Activated CD8-positive, alpha-beta memory T cell treated with anti-CD3 and anti-CD28 coated beads, Interleukin-2, amount 10 ng/mL, durations not matched to agents 7 days and 5 days (primary cell): ENCODE measurements at regions not wholly inside any gene's neighbourhood (a gene's known extent, or its start where the extent isn't known, plus 50 kb on each side); places are given as distances from the start of the nearest gene placed in this dataset.
"Not testable (repeated sequence)": the region's sequence is repeated elsewhere in the genome, so short reads cannot be mapped to it uniquely, and the experiment has no call there.

Source experiments
- ATAC-seq: fragments of 150-1000 bp; cut with Tn5 transposase; one replicate; pipeline ENCODE4 v1.10.0; 2021; ENCODE audit warnings: moderate library complexity
- CTCF ChIA-PET: fragments of 350-600 bp; sonication (Branson Sonifier 250); formaldehyde crosslinking; loops from one replicate; lab custom pipeline; 2021; ENCODE audit warnings: antibody characterized with exemption; lab: Charles Lee
- DNase-seq: peaks from one replicate; pipeline ENCODE4 v3.0.0-alpha.2; 2020
- H3K27ac Mint-ChIP-seq: one replicate; pipeline ENCODE4 v1.8.0; 2021; ENCODE audit warnings: mild to moderate bottlenecking, mixed read lengths
- H3K27me3 Mint-ChIP-seq: one replicate; pipeline ENCODE4 v1.8.0; 2021; ENCODE audit warnings: mixed read lengths
- H3K36me3 Mint-ChIP-seq: one replicate; pipeline ENCODE4 v1.8.0; 2021; ENCODE audit warnings: mild to moderate bottlenecking, mixed read lengths
- H3K4me1 Mint-ChIP-seq: one replicate; pipeline ENCODE4 v1.8.0; 2021; ENCODE audit warnings: mixed read lengths
- H3K4me3 Mint-ChIP-seq: one replicate; pipeline ENCODE4 v1.8.0; 2021; ENCODE audit warnings: mild to moderate bottlenecking, moderate library complexity, mixed read lengths
- H3K9me3 Mint-ChIP-seq: one replicate; pipeline ENCODE4 v1.8.0; 2022; ENCODE audit warnings: low read depth, mixed read lengths

DNA sequence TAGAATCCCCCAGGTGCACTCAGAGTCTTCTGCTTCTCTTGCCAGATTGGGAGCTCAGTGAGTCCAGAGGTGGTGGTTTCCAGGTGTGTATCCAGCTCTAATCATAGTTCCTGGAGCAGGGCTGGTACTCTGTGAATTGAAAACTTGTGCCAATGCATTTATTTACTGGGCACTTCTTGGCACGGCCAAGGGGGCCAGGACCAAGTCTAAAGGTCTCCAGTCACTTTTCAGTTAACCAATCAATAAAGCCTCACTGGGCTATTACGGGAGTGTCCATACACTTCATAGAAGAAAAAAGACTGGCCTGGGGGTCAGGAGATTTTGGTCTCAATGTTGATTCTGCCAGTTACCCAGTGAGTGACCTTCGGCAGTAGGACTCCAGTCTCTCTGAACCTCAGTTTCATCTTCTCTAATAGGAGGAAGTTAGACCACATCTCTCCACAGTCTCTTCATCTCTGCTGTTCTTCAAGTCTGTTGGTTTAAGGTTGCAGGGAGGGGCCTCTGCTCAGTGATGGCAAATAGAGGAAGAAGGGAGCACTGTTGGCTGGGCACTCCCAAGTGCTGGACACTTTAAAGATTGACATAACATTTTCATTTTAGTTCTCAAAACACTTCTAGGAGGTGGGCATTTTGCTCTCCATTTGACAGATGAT lies 188.5 kb upstream of the E2F8 start:
- CTCF ChIA-PET = no interaction called here
- H3K27me3 Mint-ChIP-seq = peaks cover 66% of the 10 kb centered on the region
- no peak overlapping the region for H3K27ac Mint-ChIP-seq
- ATAC-seq = no peak
- H3K4me1 Mint-ChIP-seq = no peaks in the 10 kb centered on the region
- no peak overlapping the region for H3K4me3 Mint-ChIP-seq
- no peaks in the 10 kb centered on the region for H3K36me3 Mint-ChIP-seq
- no peaks in the 10 kb centered on the region for H3K9me3 Mint-ChIP-seq
- DNase-seq = no peak

DNA sequence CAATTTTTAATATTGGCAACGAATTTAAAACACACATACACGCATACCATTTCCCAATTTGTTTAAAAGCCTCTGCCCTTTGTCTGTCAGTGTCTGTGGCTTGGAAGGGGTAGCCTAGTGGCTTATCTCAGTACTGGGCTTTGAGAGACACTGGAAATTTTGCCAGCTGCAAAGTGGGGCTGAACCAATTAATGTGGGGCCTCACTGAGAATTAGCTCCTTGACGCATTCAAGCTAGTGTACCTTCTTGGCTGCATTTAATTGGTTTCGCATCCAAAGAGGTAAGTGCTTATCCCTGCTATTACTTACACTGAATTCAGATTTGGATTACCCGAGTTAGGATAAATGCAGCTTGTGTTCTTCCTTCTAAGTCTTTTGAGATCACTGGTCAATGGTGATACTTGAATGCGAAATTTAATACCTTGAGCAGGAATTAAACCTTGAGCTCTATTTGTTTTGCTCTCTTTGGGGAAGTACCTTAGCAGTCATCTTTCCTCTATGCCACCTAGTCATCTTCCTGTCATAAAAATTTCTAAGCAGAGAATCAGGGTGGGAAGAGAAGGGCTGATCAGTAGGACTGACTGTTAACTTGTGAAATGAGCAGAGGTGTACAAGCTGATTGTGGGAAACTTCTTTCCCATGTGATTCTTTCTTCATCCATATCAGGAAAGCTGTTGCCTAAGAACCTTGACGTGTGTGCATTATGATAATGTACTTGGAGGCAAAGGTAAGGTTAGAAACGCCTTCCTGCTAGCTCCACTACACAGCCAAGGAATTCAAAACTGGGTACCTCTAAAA lies 187.7 kb upstream of the E2F8 start:
- no peaks in the 10 kb centered on the region for H3K9me3 Mint-ChIP-seq
- H3K4me1 Mint-ChIP-seq = no peaks in the 10 kb centered on the region
- CTCF ChIA-PET = no interaction called here
- ATAC-seq (no peak), DNase-seq (no peak)
- peaks cover 61% of the 10 kb centered on the region for H3K27me3 Mint-ChIP-seq
- no peak overlapping the region for H3K27ac Mint-ChIP-seq
- H3K4me3 Mint-ChIP-seq = no peak overlapping the region
- no peaks in the 10 kb centered on the region for H3K36me3 Mint-ChIP-seq

DNA sequence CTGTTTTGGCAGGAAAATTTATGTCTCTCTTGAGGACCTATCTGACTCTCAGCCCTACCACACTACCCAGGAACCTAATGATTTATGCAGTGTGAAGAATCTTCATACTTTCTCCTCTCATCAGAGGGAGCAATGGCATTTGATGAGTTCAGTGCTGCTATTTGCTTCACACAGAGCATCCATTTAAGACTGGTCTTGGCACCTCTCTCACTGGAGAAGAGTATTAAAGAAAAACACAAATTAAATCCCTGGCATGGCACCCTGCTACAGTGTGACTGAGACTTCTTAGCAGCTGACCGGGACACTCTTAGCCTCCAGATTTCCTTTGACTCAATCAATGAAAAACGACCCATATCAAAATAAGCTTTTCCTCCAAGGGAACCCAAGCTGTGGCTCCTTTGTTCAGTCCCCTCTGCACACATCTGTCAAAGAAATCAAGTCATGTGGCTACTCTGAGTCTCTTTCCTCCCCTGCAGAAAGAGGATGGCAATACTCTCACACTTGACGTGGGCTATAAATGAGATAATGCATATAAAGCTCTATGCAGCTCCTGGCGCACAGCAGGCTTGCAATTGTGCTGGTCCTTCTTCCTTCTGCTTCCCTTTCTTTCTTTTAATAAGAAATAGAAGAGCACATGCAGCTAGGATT lies 186.1 kb upstream of the E2F8 start:
- CTCF ChIA-PET = no interaction called here
- peaks cover 51% of the 10 kb centered on the region for H3K27me3 Mint-ChIP-seq
- DNase-seq = no peak
- H3K27ac Mint-ChIP-seq = no peak overlapping the region
- H3K4me1 Mint-ChIP-seq = no peaks in the 10 kb centered on the region
- no peak for ATAC-seq
- H3K36me3 Mint-ChIP-seq = no peaks in the 10 kb centered on the region
- H3K9me3 Mint-ChIP-seq = no peaks in the 10 kb centered on the region
- H3K4me3 Mint-ChIP-seq = no peak overlapping the region

DNA sequence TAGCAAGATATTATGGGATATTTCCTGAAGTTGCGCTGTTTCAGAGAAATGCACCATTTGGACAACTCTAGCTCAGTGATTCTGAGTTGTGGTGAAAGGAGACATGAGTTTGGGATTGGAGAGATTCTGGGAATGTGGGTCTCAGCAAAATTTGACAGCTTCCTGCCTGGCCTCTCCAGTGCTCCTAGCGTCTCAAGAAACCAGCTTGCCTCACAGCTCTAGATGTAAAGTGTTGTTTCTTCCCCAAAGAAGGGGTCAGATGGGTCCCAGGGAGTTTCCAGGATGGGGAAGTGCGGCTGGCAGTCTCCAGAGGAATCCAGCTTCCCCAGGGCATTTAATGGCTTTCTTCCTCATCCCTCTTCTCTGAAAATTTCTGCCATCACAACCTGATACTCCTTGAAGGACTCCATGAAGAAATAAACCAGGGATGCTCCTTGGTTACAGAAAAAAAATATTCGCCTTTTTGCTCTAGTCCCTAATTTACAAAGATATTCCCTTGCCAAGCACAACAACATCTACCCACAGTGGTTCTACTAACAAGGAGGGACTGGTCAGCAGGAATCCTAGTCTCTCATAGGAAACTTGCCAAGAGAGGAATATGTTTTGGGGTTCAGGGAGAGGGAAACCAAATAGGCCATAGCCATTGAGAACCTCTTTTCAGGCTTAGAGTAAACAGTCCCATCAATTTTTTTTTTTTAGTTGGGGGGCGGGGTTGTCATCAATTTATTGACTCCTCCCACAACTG lies 185.4 kb upstream of the E2F8 start:
- no peak for ATAC-seq
- CTCF ChIA-PET = no interaction called here
- peaks cover 46% of the 10 kb centered on the region for H3K27me3 Mint-ChIP-seq
- no peaks in the 10 kb centered on the region for H3K4me1 Mint-ChIP-seq
- DNase-seq = no peak
- H3K36me3 Mint-ChIP-seq = no peaks in the 10 kb centered on the region
- no peaks in the 10 kb centered on the region for H3K9me3 Mint-ChIP-seq
- no peak overlapping the region for H3K27ac Mint-ChIP-seq
- H3K4me3 Mint-ChIP-seq = no peak overlapping the region

DNA sequence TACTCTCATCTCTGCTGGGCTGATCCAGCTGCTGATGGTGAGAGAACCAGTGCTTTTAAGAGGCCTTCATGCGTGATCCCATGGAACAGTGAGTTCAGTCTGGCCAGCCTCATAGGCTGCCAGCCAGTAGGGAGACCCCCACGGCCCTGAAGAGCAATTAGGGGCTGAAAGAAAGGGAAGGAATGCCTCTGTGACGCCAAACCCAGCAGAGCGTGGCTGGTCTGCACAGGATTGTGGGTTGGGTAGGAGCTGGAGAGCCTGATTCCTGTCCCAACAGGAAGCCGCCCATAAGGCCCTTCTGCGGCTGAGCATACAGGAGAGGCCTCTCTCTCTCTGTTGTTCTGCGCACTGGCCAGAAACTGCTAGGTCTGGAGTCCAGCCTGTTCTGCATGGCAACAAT lies 181.5 kb upstream of the E2F8 start:
- CTCF ChIA-PET = no interaction called here

DNA sequence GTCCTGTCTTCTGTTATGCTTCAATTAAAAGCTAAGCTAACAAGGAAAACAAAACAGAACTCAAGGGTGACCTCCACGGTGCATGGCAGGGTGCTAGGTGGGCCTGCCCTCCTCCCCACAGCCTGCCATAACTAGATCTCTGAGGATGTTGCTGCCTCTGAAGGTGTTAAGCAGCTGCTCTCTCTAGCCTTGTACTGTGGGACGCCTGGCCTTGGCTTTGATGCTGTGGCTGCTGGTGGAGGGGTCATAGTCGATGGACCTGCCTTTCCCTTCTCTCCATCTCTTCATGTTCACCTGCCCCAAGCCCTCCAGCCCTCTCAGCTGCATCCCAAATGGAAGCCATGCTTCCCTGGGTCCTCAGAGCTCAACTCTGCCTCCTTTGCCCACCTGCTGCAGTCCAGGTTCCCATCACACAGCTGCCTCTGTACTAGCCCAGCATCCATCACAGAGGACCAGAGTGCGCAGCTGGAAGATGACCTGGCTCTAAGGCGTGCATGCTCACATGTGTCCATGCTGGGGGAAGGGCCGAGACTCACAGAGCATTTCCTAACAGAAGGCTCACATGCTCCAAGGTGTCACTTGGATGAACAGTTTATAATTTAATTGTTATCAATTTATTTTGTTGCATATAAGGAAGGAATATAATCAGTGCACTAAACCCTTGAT lies 180.3 kb upstream of the E2F8 start:
- peaks cover 27% of the 10 kb centered on the region for H3K27me3 Mint-ChIP-seq
- no peak for DNase-seq
- ATAC-seq = no peak
- H3K4me1 Mint-ChIP-seq = no peaks in the 10 kb centered on the region
- H3K27ac Mint-ChIP-seq = no peak overlapping the region
- H3K4me3 Mint-ChIP-seq = no peak overlapping the region
- no peaks in the 10 kb centered on the region for H3K9me3 Mint-ChIP-seq
- CTCF ChIA-PET = no interaction called here
- H3K36me3 Mint-ChIP-seq = no peaks in the 10 kb centered on the region

More for the DNA sequence above, 181.5 kb upstream of the E2F8 start:
- DNase-seq = no peak
- H3K4me1 Mint-ChIP-seq = no peaks in the 10 kb centered on the region
- H3K27ac Mint-ChIP-seq = no peak overlapping the region
- no peaks in the 10 kb centered on the region for H3K9me3 Mint-ChIP-seq
- ATAC-seq = no peak
- peaks cover 38% of the 10 kb centered on the region for H3K27me3 Mint-ChIP-seq
- H3K4me3 Mint-ChIP-seq = no peak overlapping the region
- H3K36me3 Mint-ChIP-seq = no peaks in the 10 kb centered on the region

DNA sequence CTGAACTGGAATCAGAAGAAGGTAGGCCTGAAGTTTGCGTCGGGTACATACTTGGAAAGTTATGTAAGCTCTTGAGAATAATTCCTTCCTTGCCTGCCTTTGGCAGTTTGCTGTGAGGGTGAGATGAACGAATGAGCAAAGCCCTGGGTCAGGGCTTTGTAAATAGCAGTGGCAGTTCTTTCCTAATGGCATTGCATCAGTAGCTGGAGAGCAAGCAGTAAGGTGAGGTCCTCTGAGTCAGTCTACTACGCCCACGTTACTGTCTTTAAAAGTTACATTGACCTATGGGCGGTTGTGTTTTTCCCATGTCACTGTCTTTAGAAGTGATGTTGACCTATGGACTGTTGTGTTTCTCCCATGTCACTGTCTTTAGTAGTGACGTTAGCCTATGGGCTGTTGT lies 179.1 kb upstream of the E2F8 start:
- CTCF ChIA-PET = no interaction called here
- Mint-ChIP-seq H3K27me3 (peaks cover 26% of the 10 kb centered on the region), H3K9me3 (no peaks in the 10 kb centered on the region), H3K36me3 (no peaks in the 10 kb centered on the region), H3K4me1 (no peaks in the 10 kb centered on the region), H3K4me3 (no peak overlapping the region), H3K27ac (no peak overlapping the region)
- DNase-seq (no peak), ATAC-seq (no peak)

DNA sequence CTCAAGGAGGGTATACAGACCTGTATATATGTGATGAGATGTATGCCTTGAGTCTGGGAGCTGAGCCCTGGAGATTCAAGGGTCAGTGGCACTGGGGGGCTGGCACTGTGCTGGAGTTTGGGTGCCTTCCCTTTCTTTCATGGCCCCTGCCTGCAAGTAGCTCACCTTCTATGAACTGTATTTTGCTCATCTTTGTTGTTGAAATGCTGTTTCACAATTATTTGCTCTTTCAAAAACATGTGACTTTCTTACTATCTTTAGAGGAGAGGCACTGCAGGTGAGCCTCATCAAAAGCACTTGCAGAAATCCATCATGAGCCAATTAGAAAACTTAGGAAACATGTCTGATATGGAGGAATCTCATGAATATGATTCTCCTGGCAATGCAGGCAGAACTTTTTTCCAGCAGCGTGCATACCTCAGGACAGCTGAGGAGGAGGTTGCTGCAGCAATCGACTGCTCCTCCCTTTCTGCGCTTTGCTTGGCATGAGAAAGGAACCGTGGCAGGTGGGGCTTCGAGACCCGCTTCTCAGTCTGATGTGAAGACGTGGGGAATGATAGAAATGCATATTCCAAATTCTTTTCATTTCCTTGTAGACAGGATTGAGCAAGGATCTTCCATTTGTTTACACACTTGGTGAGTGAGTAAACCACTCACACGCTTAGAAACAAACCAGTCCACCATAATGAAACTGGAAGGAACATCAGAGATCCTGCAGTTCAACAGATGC lies 178.4 kb upstream of the E2F8 start:
- no peaks in the 10 kb centered on the region for H3K9me3 Mint-ChIP-seq

DNA sequence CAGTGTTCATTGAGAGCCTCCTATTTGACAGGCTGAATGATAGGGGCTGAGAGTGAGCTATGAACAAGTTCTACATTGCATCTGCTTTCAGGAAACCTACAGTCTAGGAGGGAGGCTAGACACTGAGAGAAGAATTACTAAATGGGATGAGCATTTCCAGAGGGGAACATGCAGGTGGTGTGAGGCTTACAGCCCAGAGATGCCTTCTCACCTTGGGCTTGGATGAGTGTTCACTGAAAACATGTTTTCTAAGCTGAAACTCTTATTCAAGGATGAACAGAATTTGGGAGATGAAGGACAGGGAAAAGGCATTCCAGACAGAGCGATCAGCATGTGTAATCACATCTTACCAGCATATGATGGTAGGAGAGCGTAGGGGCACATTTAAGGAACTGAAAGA lies 177.5 kb upstream of the E2F8 start:
- CTCF ChIA-PET = no interaction called here
- no peaks in the 10 kb centered on the region for H3K36me3 Mint-ChIP-seq
- H3K9me3 Mint-ChIP-seq = no peaks in the 10 kb centered on the region
- H3K4me1 Mint-ChIP-seq = no peaks in the 10 kb centered on the region
- H3K27ac Mint-ChIP-seq = no peak overlapping the region
- DNase-seq = no peak
- no peak overlapping the region for H3K4me3 Mint-ChIP-seq
- ATAC-seq = no peak
- peaks cover 33% of the 10 kb centered on the region for H3K27me3 Mint-ChIP-seq

More for the DNA sequence above, 178.4 kb upstream of the E2F8 start:
- no peak overlapping the region for H3K4me3 Mint-ChIP-seq
- no peak overlapping the region for H3K27ac Mint-ChIP-seq
- no peak for DNase-seq
- ATAC-seq = no peak
- H3K27me3 Mint-ChIP-seq = peaks cover 32% of the 10 kb centered on the region
- H3K36me3 Mint-ChIP-seq = no peaks in the 10 kb centered on the region
- no peaks in the 10 kb centered on the region for H3K4me1 Mint-ChIP-seq
- CTCF ChIA-PET = no interaction called here

DNA sequence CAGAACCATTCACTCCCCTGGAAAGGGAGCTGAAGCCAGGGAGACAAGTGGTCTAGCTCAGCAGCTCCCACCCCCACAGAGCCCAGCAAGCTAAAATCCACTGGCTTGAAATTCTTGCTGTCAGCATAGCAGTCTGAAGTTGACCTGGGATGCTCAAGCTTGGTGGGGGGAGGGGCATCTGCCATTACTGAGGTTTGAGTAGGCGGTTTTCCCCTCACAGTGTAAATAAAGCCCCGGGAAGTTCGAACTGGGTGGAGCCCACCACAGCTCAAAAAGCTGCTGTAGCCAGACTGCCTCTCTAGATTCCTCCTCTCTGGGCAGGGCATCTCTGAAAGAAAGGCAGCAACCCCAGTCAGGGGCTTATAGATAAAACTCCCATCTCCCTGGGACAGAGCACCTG lies 171.3 kb upstream of the E2F8 start:
- ATAC-seq, H3K4me1 Mint-ChIP-seq, H3K27ac Mint-ChIP-seq, H3K4me3 Mint-ChIP-seq, CTCF ChIA-PET, H3K36me3 Mint-ChIP-seq, H3K9me3 Mint-ChIP-seq, DNase-seq: not testable (repeated sequence)
- H3K27me3 Mint-ChIP-seq = peaks cover 43% of the 10 kb centered on the region

DNA sequence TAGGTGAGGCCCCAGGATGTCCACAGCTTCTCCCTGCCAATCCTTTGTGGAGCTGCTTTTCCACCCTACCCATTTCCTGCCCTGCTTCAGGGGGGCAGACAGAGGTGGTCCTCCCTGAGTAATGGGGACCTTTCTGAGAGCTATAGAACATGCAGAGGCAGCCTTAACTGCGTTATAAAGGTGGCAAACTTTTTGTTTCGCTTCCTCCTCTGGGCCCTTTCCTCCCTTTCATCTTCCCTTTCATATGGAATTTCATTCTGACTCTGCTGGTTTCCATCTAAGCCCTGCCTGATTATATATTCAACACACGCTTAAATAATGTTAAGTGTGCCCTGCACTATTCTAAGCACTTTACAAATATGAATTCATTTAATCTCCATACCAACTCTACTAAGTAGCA lies 169.3 kb upstream of the E2F8 start:
- no peaks in the 10 kb centered on the region for H3K9me3 Mint-ChIP-seq
- ATAC-seq = no peak
- DNase-seq = no peak
- H3K27me3 Mint-ChIP-seq = peaks cover 50% of the 10 kb centered on the region
- no peak overlapping the region for H3K4me3 Mint-ChIP-seq
- H3K36me3 Mint-ChIP-seq = no peaks in the 10 kb centered on the region
- no peaks in the 10 kb centered on the region for H3K4me1 Mint-ChIP-seq
- CTCF ChIA-PET = no interaction called here
- no peak overlapping the region for H3K27ac Mint-ChIP-seq

DNA sequence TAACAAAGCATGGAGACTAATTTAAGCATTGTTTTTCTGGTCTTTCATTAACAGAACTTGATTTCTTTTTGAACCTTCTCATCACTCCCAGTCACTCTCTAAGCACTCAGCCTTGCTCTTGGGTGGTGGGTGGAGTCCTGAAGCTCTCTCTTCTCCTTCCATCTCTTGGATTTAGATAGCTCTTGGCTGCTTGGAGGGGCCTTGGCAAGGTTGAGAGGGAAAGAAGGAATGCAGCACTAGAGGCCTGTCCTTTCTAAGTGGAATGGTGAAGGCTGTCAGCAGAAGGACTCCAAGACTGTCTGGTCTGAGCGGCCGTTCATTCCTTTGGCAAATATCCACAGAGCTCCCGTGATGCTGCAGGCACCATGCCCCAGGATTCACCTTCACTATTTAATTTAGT lies 168.6 kb upstream of the E2F8 start:
- H3K27ac Mint-ChIP-seq = no peak overlapping the region

More for the DNA sequence above, 168.6 kb upstream of the E2F8 start:
- no peaks in the 10 kb centered on the region for H3K9me3 Mint-ChIP-seq
- DNase-seq = no peak
- ATAC-seq = no peak
- no peaks in the 10 kb centered on the region for H3K4me1 Mint-ChIP-seq
- H3K4me3 Mint-ChIP-seq = no peak overlapping the region
- CTCF ChIA-PET = no interaction called here
- no peaks in the 10 kb centered on the region for H3K36me3 Mint-ChIP-seq
- H3K27me3 Mint-ChIP-seq = peaks cover 42% of the 10 kb centered on the region
